GM19395 (cell line): ENCODE measurements at regions not wholly inside any gene's neighbourhood (a gene's known extent, or its start where the extent isn't known, plus 50 kb on each side); places are given as distances from the start of the nearest gene placed in this dataset.
"Not testable (repeated sequence)": the region's sequence is repeated elsewhere in the genome, so short reads cannot be mapped to it uniquely, and the experiment has no call there.

ENCODE experiments used
- ATAC-seq: cut with Tn5 transposase; IDR thresholded peaks from one replicate; pipeline ENCODE4 v1.9.1; 2021; ENCODE audit warnings: mild to moderate bottlenecking, moderate library complexity; ENCODE audit not compliant: unreplicated experiment

- no peak for ATAC-seq
Observed at GRCh38 chr20:5492937-5493336, 117.9 kb downstream of the GPCPD1 start.

- ATAC-seq: no peak
Observed at GRCh38 chr20:5491455-5491854, 119.4 kb downstream of the GPCPD1 start.

GRCh38 chr20:5489601-5490000, 121.2 kb downstream of the GPCPD1 start:
- no peak for ATAC-seq

- no peak for ATAC-seq
Observed at GRCh38 chr20:5488823-5489222, 122.0 kb downstream of the GPCPD1 start.

GRCh38 chr20:5486377-5487054, 124.3 kb downstream of the GPCPD1 start:
- ATAC-seq: no peak

- ATAC-seq: no peak
Observed at GRCh38 chr20:5484926-5485325, 125.9 kb downstream of the GPCPD1 start.

- no peak for ATAC-seq
Observed at GRCh38 chr20:5484346-5484745, 126.5 kb downstream of the GPCPD1 start.

- ATAC-seq: no peak
Observed at GRCh38 chr20:5482791-5483190, 128.0 kb downstream of the GPCPD1 start.

GRCh38 chr20:5481872-5482271, 128.9 kb downstream of the GPCPD1 start:
- no peak for ATAC-seq

- no peak for ATAC-seq
Observed at GRCh38 chr20:5480824-5481600, 129.8 kb downstream of the GPCPD1 start.

GRCh38 chr20:5474646-5475550, 135.9 kb downstream of the GPCPD1 start:
- ATAC-seq: no peak

GRCh38 chr20:5471866-5472265, 138.9 kb downstream of the GPCPD1 start:
- not testable (repeated sequence) for ATAC-seq

- ATAC-seq: no peak
Observed at GRCh38 chr20:5471368-5471767, 139.4 kb downstream of the GPCPD1 start.

GRCh38 chr20:5470943-5471342, 139.9 kb downstream of the GPCPD1 start:
- no peak for ATAC-seq

- no peak for ATAC-seq
Observed at GRCh38 chr20:5470458-5470857, 140.3 kb downstream of the GPCPD1 start.

- no peak for ATAC-seq
Observed at GRCh38 chr20:5469111-5469510, 141.7 kb downstream of the GPCPD1 start.

- ATAC-seq: no peak
Observed at GRCh38 chr20:5467086-5467485, 143.7 kb downstream of the GPCPD1 start.

- ATAC-seq: no peak
Observed at GRCh38 chr20:5465604-5465927, 145.2 kb downstream of the GPCPD1 start.

GRCh38 chr20:5464901-5465603, 145.8 kb downstream of the GPCPD1 start:
- no peak for ATAC-seq

- no peak for ATAC-seq
Observed at GRCh38 chr20:5463007-5463686, 146.4 kb upstream of the PROKR2 start.
